GM12873 (cell line): ENCODE measurements at regions not wholly inside any gene's neighbourhood (a gene's known extent, or its start where the extent isn't known, plus 50 kb on each side); places are given as distances from the start of the nearest gene placed in this dataset.

Source experiments
- TF ChIP-seq, protein P1 (sequence below): IDR thresholded peaks from 2 replicates; pipeline ENCODE4 v1.5.1; 2012; ENCODE audit warnings: low read depth, mild to moderate bottlenecking, moderate library complexity, low read length, control low read depth; ENCODE audit not compliant: insufficient read depth; ENCODE audit errors: missing control alignments

DNA sequence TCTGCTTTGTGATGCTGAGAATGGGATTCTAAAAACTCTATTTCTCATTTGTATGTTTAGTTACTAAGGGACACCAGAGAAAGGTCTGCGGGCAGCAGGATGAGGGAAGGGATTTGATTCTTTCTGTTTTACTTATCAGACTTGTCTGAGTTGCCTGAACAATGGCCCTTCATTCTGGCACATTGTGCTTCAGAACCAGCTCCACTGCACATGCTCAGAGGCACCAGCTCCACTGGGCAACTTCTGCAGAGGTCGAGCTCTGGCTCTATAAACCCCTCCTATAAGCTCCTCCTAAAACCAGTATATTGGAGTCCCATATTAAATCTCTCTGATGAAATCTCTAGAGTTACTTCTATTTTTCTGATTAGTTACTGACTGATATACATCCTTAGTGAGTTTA, 453.2 kb upstream of the CDIN1 start:
- TF ChIP-seq, protein P1, sequence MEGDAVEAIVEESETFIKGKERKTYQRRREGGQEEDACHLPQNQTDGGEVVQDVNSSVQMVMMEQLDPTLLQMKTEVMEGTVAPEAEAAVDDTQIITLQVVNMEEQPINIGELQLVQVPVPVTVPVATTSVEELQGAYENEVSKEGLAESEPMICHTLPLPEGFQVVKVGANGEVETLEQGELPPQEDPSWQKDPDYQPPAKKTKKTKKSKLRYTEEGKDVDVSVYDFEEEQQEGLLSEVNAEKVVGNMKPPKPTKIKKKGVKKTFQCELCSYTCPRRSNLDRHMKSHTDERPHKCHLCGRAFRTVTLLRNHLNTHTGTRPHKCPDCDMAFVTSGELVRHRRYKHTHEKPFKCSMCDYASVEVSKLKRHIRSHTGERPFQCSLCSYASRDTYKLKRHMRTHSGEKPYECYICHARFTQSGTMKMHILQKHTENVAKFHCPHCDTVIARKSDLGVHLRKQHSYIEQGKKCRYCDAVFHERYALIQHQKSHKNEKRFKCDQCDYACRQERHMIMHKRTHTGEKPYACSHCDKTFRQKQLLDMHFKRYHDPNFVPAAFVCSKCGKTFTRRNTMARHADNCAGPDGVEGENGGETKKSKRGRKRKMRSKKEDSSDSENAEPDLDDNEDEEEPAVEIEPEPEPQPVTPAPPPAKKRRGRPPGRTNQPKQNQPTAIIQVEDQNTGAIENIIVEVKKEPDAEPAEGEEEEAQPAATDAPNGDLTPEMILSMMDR, result no peak

- TF ChIP-seq, protein P1, result no peak
These were observed 448.6 kb upstream of the CDIN1 start for GRCh38 chr15:36130641-36131310.

DNA sequence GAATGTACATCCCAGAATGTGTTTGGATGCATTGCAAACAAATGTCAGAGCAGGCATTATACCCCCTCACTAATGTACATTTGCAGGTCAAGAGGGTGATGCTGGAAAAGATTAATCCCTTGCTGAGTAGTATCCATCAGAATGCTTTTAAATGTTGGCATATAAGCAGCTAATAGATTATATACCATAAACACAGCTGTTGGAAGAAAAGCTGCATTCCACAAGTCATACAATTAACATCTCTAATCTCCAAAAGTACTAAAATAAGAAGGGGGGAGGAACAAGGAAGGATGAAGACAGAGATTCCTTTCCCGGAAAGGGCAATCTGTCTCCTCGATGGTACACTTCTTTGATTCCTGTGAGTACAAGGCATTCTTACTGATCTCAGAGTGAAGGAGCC, 445.7 kb upstream of the CDIN1 start:
- TF ChIP-seq, protein P1, result no peak

GRCh38 chr15:36136049-36136448, 443.4 kb upstream of the CDIN1 start:
- TF ChIP-seq, protein P1, result no peak

DNA sequence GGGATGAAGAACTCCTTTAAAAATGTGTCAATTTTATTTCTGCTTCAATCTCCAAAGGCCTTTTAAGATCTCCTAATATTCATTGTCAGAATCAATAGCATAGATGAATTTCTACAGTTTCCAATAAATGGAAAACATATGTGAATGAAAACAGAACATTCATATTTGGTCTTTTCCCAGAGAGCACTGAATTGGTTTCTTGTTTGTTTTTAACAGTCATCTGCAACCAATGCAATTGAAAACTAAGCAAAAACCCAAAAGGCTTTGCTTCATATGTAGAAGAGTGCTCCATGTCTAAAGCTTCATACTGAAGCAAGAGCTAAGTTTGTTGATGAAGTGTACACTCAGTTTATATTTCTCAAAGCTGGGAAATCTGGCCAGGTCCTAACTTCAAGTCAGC, 426.5 kb upstream of the CDIN1 start:
- TF ChIP-seq, protein P1, result no peak

- TF ChIP-seq, protein P1, result no peak
These were observed 422.5 kb upstream of the CDIN1 start for GRCh38 chr15:36156879-36157427.

- TF ChIP-seq, protein P1, result no peak
These were observed 419.1 kb upstream of the CDIN1 start for GRCh38 chr15:36160351-36160750.
